Mammary epithelial cell (primary cell): ENCODE measurements at regions not wholly inside any gene's neighbourhood (a gene's known extent, or its start where the extent isn't known, plus 50 kb on each side); places are given as distances from the start of the nearest gene placed in this dataset.

Experiments
- CTCF ChIP-seq, 2 donors: IDR thresholded peaks in 1 of 2; conservative IDR thresholded peaks in 1 of 2; 2 replicates each; pipeline ENCODE4 v1.5.1; 2011 to 2012; ENCODE audit warnings: inconsistent platforms in 2 of 2, low read length in 2 of 2, mild to moderate bottlenecking in 2 of 2, control low read depth in 1 of 2, low read depth in 1 of 2; ENCODE audit not compliant: insufficient read depth in 1 of 2; ENCODE audit errors: extremely low read depth in 1 of 2
- EZH2 ChIP-seq: IDR thresholded peaks from 2 replicates; pipeline ENCODE4 v1.6.1; 2012; ENCODE audit warnings: low read length, inconsistent platforms, borderline replicate concordance

GRCh38 chr7:23895666-23896096 lies 185.7 kb downstream of the STK31 start:
- TF ChIP-seq CTCF (conservative IDR thresholded peaks at IDR 0.05 in 1 of 2, IDR thresholded peaks at IDR 0.05 in 1 of 2; ENCODE audit: extremely low read depth in 1 of 2, insufficient read depth in 1 of 2, low read depth in 1 of 2, low read length in 2 of 2) (no peak), EZH2 (no peak)
